ENCODE measurements at regions not wholly inside any gene's neighbourhood (a gene's known extent, or its start where the extent isn't known, plus 50 kb on each side); places are given as distances from the start of the nearest gene placed in this dataset.

DNA sequence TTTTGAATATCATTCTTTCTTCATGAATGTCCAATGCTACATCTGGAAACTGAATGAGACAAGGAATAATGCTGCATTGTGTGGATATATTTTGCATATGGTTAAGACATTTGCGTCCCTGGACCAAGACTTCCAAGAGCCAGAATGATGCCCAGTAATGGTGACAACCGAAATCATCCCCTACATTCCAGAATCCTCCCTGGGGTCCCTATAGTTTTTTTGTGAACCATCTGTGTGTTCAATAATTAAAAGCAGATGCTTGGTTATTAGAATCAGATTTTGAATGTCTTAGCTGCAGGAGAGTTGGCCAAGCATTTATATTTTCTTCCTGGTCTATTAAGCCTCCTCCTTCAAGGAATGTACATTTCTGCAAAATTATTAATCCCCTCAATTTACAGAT lies 426.7 kb upstream of the CDH8 start:
- no peak overlapping the region for H3K4me3 ChIP-seq
- no peaks in the 10 kb centered on the region for H3K27me3 ChIP-seq
- H3K4me1 ChIP-seq, result no peaks in the 10 kb centered on the region
- intact Hi-C loops (cut with DNase I; ENCODE audit: low total_unique reads), result no loop called here
- TF ChIP-seq CTCF (IDR thresholded peaks at IDR 0.05), result no peak
- H3K27ac ChIP-seq, result no peak overlapping the region
- DNase-seq, result no peak
- peaks cover 0 to 13% (median 0%) of the 10 kb centered on the region in 3 donors for H3K9me3 ChIP-seq
- H3K36me3 ChIP-seq, result no peaks in the 10 kb centered on the region

DNA sequence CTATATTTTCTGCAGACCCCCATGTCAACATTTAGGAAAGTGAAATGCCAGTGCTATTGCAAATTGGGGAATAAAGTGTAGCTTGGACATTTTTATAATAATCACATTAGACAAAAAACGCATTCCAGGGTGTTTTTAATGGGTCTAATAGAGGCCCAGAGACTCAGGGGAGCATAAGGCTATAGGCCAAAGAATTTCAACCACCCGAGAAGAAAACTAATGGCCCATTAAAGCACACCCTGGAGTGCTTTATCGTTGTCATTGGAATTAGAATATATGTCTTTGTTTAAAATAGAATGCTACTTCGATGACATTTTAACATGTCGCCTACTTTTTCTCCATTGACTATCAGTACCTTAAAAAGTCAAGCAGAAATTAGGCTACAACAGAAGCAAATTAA lies 414.1 kb upstream of the CDH8 start:
- TF ChIP-seq CTCF (IDR thresholded peaks at IDR 0.05), result no peak
- H3K4me1 ChIP-seq, result no peaks in the 10 kb centered on the region
- no peaks in the 10 kb centered on the region for H3K36me3 ChIP-seq
- intact Hi-C loops (cut with DNase I; ENCODE audit: low total_unique reads), result no loop called here
- DNase-seq, result no peak
- no peak overlapping the region for H3K27ac ChIP-seq
- H3K27me3 ChIP-seq, result no peaks in the 10 kb centered on the region
- H3K9me3 ChIP-seq, result no peaks in the 10 kb centered on the region
- H3K4me3 ChIP-seq, result no peak overlapping the region

- H3K9me3 ChIP-seq, result peaks cover 3 to 6% (median 6%) of the 10 kb centered on the region in 3 donors
- TF ChIP-seq CTCF (IDR thresholded peaks at IDR 0.05), result no peak
- no peak overlapping the region for H3K4me3 ChIP-seq
- no peaks in the 10 kb centered on the region for H3K27me3 ChIP-seq
- no peak overlapping the region for H3K27ac ChIP-seq
- no peaks in the 10 kb centered on the region for H3K36me3 ChIP-seq
- DNase-seq, result no peak
- no peaks in the 10 kb centered on the region for H3K4me1 ChIP-seq
- intact Hi-C loops (cut with DNase I; ENCODE audit: low total_unique reads), result no loop called here
These were observed 409.7 kb upstream of the CDH8 start for GRCh38 chr16:62445909-62446308.

GRCh38 chr16:62424206-62424605 lies 388.0 kb upstream of the CDH8 start:
- Histone ChIP-seq H3K4me1 (no peaks in the 10 kb centered on the region), H3K4me3 (no peak overlapping the region), H3K36me3 (no peaks in the 10 kb centered on the region), H3K27ac (no peak overlapping the region), H3K9me3 (no peaks in the 10 kb centered on the region), H3K27me3 (no peaks in the 10 kb centered on the region)
- no peak for TF ChIP-seq CTCF (IDR thresholded peaks at IDR 0.05)
- intact Hi-C loops (cut with DNase I; ENCODE audit: low total_unique reads), result no loop called here
- DNase-seq, result no peak

DNA sequence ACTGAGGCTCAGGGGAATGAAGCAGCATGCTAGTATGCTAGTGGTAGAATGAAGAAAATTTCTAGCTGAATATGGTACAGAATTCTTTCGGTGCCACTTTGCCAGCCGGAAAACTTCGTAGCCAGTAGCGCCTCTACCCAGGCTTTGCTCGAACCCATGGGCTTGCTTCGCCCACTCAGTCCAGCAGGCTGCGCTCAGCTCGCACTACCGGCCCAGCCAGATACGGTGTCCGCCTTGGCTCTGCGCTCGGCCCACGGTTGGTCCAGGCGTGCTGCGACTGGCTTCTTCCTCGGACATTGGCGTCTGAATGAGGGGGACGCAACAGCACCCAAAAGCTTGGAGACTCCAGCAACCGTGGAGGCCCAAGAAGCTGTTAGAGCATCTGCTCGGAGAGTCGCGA lies 372.5 kb upstream of the CDH8 start:
- H3K4me1 ChIP-seq, result no peaks in the 10 kb centered on the region
- intact Hi-C loops (cut with DNase I; ENCODE audit: low total_unique reads), result no loop called here
- no peak overlapping the region for H3K4me3 ChIP-seq
- no peak for TF ChIP-seq CTCF (IDR thresholded peaks at IDR 0.05)
- H3K27me3 ChIP-seq, result no peaks in the 10 kb centered on the region
- no peak for DNase-seq
- no peaks in the 10 kb centered on the region for H3K9me3 ChIP-seq
- H3K36me3 ChIP-seq, result no peaks in the 10 kb centered on the region
- no peak overlapping the region for H3K27ac ChIP-seq

- no peak for TF ChIP-seq CTCF (IDR thresholded peaks at IDR 0.05)
- Histone ChIP-seq H3K36me3 (no peaks in the 10 kb centered on the region), H3K9me3 (no peaks in the 10 kb centered on the region), H3K4me3 (no peak overlapping the region), H3K27me3 (no peaks in the 10 kb centered on the region), H3K4me1 (no peaks in the 10 kb centered on the region), H3K27ac (no peak overlapping the region)
- intact Hi-C loops (cut with DNase I; ENCODE audit: low total_unique reads), result no loop called here
- DNase-seq, result no peak
These were observed 370.1 kb upstream of the CDH8 start for GRCh38 chr16:62406387-62406786.

All from tibial artery (tissue), 4 donors.